DND-41 (cell line): ENCODE measurements at regions not wholly inside any gene's neighbourhood (a gene's known extent, or its start where the extent isn't known, plus 50 kb on each side); places are given as distances from the start of the nearest gene placed in this dataset.

Experiments
- CTCF ChIP-seq: IDR thresholded peaks from 2 replicates; pipeline ENCODE4 v1.5.1; 2012; ENCODE audit warnings: borderline replicate concordance, low read length, moderate library complexity, mild to moderate bottlenecking; ENCODE audit not compliant: poor library complexity, severe bottlenecking; ENCODE audit errors: extremely low read depth
- EZH2 ChIP-seq: IDR thresholded peaks from 3 replicates; pipeline ENCODE4 v1.6.1; 2012; ENCODE audit warnings: borderline replicate concordance, low read depth, mild to moderate bottlenecking, moderate library complexity, low read length, inconsistent platforms; ENCODE audit not compliant: severe bottlenecking

GRCh38 chr6:28774292-28775051 lies 149.3 kb downstream of the TRIM27 start:
- no peak for TF ChIP-seq CTCF
- TF ChIP-seq EZH2: no peak
